HEK293 (cell line): ENCODE measurements at regions not wholly inside any gene's neighbourhood (a gene's known extent, or its start where the extent isn't known, plus 50 kb on each side); places are given as distances from the start of the nearest gene placed in this dataset.

Experiments
- SALL2 ChIP-seq: fragments of 450-650 bp; formaldehyde crosslinking; IDR thresholded peaks from 2 replicates; pipeline ENCODE4 v1.5.0; 2017; ENCODE audit warnings: missing biosample characterization, mild to moderate bottlenecking, missing genetic modification characterization, borderline replicate concordance
- SETDB1 ChIP-seq: IDR thresholded peaks from one replicate; pipeline ENCODE4 v1.6.1; 2017; ENCODE audit warnings: mild to moderate bottlenecking, low read length, moderate library complexity, mixed read lengths; ENCODE audit not compliant: insufficient read length
- SP2 ChIP-seq: fragments of 450-650 bp; formaldehyde crosslinking; IDR thresholded peaks from 2 replicates; pipeline ENCODE4 v1.5.1; 2016; ENCODE audit warnings: missing biosample characterization, missing genetic modification characterization
- ZFHX2 ChIP-seq: fragments of 450-650 bp; formaldehyde crosslinking; conservative IDR thresholded peaks from 2 replicates; pipeline ENCODE4 v1.5.1; 2016; ENCODE audit warnings: missing biosample characterization, missing genetic modification characterization
- ZNF19 ChIP-seq: fragments of 450-650 bp; formaldehyde crosslinking; IDR thresholded peaks from 2 replicates; pipeline ENCODE4; 2016; ENCODE audit warnings: missing biosample characterization, missing genetic modification characterization, low read depth
- ZNF24 ChIP-seq: fragments of 450-650 bp; formaldehyde crosslinking; IDR thresholded peaks from 2 replicates; pipeline ENCODE4 v1.5.1; 2016; ENCODE audit warnings: missing biosample characterization, missing genetic modification characterization
- ZNF274 ChIP-seq, 2 experiments: fragments of 200-500 bp in 1 of 2; fragments of 450-650 bp in 1 of 2; sonication (Bioruptor generic) in 1 of 2; formaldehyde crosslinking in 1 of 2; IDR thresholded peaks; 2 replicates each; pipeline versions ENCODE4 v1.5.1 to v1.6.1; 2014 to 2016; ENCODE audit warnings: borderline replicate concordance in 1 of 2, inconsistent platforms in 1 of 2, low read length in 1 of 2, missing biosample characterization in 1 of 2, missing genetic modification characterization in 1 of 2
- ZNF548 ChIP-seq: fragments of 450-650 bp; formaldehyde crosslinking; IDR thresholded peaks from 2 replicates; pipeline ENCODE4 v1.5.1; 2016; ENCODE audit warnings: missing biosample characterization, missing genetic modification characterization
- ZNF76 ChIP-seq: fragments of 450-650 bp; formaldehyde crosslinking; IDR thresholded peaks from 2 replicates; pipeline ENCODE4; 2016; ENCODE audit warnings: low read depth, missing biosample characterization, missing genetic modification characterization, borderline replicate concordance
- ZNF777 ChIP-seq: fragments of 450-650 bp; formaldehyde crosslinking; IDR thresholded peaks from 2 replicates; pipeline ENCODE4 v1.5.1; 2017; ENCODE audit warnings: missing biosample characterization, missing genetic modification characterization, borderline replicate concordance
- ZNF785 ChIP-seq: fragments of 450-650 bp; formaldehyde crosslinking; IDR thresholded peaks from 2 replicates; pipeline ENCODE4 v1.5.1; 2016; ENCODE audit warnings: missing biosample characterization, missing genetic modification characterization
- TF ChIP-seq, protein P1 (sequence below): fragments of 450-650 bp; formaldehyde crosslinking; IDR thresholded peaks from 2 replicates; pipeline ENCODE4 v1.5.1; 2016; ENCODE audit warnings: missing biosample characterization, missing genetic modification characterization, low read depth
- TF ChIP-seq, protein P2 (sequence below): fragments of 450-650 bp; IDR thresholded peaks from 2 replicates; pipeline ENCODE4 v1.5.1; 2018; ENCODE audit warnings: missing biosample characterization, missing genetic modification characterization
- TF ChIP-seq, protein P3 (sequence below): fragments of 450-650 bp; formaldehyde crosslinking; IDR thresholded peaks from 2 replicates; pipeline ENCODE4 v1.5.1; 2016; ENCODE audit warnings: missing biosample characterization, missing genetic modification characterization

DNA sequence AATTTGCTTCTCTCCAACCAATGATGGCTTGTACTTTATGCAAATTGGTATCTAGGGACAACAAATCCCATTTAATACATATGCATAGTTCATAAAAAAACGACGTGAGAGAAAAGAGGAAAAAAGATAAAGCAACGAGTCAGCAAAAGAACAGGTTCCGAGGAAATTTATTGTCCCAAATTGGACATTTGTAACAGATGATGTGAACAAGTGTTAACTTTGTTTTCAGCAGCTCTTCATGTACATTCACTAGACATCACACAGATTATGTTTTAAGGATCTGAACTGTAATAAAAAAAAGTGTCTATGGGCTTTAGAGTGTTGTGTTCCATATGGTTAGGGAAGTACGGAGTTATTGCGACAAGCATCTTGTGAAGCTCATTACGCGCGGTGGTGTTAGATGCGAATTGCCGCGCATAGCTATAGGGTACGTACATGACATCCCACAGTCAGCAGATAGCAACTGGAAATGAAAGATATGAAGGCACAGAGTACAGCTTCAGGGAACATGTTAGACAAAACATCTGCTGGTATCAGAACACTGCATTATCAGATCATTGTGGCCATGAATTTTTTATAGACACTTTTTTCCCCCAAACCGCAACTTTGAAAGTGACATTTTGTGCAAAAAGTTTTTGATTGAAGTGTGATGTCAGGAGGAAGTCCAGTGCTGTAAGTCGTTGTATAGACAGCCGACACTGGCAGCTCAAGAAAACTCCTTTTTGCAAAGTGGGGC lies 1073.1 kb upstream of the FANCL start:
- TF ChIP-seq, protein P1, sequence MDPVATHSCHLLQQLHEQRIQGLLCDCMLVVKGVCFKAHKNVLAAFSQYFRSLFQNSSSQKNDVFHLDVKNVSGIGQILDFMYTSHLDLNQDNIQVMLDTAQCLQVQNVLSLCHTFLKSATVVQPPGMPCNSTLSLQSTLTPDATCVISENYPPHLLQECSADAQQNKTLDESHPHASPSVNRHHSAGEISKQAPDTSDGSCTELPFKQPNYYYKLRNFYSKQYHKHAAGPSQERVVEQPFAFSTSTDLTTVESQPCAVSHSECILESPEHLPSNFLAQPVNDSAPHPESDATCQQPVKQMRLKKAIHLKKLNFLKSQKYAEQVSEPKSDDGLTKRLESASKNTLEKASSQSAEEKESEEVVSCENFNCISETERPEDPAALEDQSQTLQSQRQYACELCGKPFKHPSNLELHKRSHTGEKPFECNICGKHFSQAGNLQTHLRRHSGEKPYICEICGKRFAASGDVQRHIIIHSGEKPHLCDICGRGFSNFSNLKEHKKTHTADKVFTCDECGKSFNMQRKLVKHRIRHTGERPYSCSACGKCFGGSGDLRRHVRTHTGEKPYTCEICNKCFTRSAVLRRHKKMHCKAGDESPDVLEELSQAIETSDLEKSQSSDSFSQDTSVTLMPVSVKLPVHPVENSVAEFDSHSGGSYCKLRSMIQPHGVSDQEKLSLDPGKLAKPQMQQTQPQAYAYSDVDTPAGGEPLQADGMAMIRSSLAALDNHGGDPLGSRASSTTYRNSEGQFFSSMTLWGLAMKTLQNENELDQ (tag by site-specific recombination), result no peak
- TF ChIP-seq, protein P2, sequence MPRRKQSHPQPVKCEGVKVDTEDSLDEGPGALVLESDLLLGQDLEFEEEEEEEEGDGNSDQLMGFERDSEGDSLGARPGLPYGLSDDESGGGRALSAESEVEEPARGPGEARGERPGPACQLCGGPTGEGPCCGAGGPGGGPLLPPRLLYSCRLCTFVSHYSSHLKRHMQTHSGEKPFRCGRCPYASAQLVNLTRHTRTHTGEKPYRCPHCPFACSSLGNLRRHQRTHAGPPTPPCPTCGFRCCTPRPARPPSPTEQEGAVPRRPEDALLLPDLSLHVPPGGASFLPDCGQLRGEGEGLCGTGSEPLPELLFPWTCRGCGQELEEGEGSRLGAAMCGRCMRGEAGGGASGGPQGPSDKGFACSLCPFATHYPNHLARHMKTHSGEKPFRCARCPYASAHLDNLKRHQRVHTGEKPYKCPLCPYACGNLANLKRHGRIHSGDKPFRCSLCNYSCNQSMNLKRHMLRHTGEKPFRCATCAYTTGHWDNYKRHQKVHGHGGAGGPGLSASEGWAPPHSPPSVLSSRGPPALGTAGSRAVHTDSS (tag by site-specific recombination), result no peak
- TF ChIP-seq, protein P3, sequence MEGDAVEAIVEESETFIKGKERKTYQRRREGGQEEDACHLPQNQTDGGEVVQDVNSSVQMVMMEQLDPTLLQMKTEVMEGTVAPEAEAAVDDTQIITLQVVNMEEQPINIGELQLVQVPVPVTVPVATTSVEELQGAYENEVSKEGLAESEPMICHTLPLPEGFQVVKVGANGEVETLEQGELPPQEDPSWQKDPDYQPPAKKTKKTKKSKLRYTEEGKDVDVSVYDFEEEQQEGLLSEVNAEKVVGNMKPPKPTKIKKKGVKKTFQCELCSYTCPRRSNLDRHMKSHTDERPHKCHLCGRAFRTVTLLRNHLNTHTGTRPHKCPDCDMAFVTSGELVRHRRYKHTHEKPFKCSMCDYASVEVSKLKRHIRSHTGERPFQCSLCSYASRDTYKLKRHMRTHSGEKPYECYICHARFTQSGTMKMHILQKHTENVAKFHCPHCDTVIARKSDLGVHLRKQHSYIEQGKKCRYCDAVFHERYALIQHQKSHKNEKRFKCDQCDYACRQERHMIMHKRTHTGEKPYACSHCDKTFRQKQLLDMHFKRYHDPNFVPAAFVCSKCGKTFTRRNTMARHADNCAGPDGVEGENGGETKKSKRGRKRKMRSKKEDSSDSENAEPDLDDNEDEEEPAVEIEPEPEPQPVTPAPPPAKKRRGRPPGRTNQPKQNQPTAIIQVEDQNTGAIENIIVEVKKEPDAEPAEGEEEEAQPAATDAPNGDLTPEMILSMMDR, result no peak
- TF ChIP-seq ZNF24 (tag by site-specific recombination) (no peak), ZNF785 (tag by site-specific recombination) (no peak), ZFHX2 (tag by site-specific recombination) (no peak), ZNF19 (tag by site-specific recombination) (no peak), SALL2 (tag by site-specific recombination) (no peak), ZNF548 (tag by site-specific recombination) (no peak), SP2 (tag by site-specific recombination) (no peak), SETDB1 (no peak), ZNF274 (IDR thresholded peaks at IDR 0.05; ENCODE audit: low read length) (no peak), ZNF274 (tag by site-specific recombination; IDR thresholded peaks at IDR 0.05; ENCODE audit: borderline replicate concordance) (no peak), ZNF777 (tag by site-specific recombination) (no peak), ZNF76 (tag by site-specific recombination) (no peak)
